LHCN-M2 (cell line): ENCODE measurements at regions not wholly inside any gene's neighbourhood (a gene's known extent, or its start where the extent isn't known, plus 50 kb on each side); places are given as distances from the start of the nearest gene placed in this dataset.
"Not testable (repeated sequence)": the region's sequence is repeated elsewhere in the genome, so short reads cannot be mapped to it uniquely, and the experiment has no call there.

Experiments
- DNase-seq: peaks from one replicate; pipeline ENCODE4 v3.0.0-alpha.2; 2012; ENCODE audit warnings: low read depth

DNA sequence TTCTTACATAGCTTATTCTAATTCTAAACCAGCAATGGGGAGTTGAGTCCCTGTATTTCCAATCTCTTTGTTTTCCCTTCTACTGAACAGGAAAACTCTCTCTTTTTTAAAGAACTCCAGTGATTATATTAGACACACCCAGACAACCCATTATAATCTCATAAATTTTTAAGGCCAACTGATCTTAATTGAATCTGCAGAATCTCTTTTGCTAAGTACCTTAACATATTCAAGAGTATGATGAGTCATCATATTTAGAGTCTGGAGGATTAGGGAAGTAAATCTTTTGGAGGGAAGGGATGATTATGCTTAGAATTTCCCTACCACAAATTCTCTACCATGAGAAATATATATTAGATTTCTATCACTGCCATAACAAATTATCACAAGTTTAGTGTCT, 705.1 kb downstream of the CENPC start:
- no peak for DNase-seq

DNA sequence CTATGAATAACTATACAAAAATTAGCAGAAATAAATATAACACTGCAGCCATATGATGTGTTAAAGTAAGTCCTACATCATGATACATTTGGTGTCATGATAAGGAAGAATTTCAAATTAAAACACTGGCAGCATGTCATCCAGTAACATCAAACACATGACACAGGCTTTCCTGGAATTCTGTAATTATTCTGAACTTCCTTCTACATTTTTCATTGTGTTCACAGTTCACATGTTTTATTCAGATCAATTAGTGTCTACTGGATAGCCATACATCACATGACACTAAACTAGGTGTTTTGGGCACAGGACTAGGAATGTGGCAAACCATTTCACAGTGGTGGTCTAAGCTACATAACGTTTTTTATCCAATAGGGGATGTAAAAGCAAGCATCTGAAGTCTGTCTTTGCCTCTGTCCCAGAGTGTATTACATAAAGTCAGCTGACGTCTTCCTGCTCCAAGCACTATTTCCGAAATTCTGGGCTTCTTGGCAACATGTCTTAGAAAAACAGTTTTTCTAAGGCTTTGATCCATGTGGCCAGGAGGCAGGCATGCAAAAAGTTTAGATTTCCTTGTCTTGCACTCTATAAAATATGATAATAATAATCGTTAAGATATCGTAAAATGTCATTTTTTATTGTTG, 707.9 kb downstream of the CENPC start:
- no peak for DNase-seq

DNA sequence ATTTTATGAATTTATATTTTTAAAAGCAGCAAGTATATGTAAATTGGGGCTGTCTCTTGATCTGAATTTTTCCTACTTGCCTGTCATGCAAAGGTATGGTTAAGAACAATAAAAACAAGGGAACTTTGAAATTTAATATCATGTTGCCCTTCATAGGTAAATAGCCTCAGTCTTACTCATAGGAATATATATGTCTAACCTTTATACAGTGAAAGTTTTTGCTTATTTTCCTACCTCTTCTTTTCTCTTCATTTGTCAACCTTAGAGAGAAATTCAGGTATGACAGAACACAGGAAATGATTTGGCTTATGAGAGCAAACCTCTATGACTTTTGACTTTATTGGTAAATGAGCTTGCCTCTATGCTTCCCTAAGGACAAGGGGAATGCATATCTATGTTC, 716.0 kb downstream of the CENPC start:
- DNase-seq, result no peak

DNA sequence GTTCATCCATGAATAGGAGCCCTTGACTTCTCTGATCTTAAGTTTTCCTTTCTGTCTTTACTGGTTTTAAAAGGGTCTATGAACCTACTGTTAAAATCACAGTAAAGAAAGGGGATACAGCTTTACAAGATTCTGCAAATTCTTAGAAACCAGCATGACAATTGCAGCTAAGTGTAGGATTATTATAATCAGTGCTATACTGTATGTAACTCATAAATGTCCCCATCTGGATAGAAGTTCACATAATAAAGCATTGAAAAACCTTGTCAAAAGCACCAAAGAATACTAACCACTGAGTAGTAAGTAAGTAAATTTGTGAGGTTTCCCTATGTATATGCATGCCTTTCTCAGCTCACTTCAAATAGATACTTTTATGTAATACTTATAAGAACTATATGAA, 724.6 kb downstream of the CENPC start:
- no peak for DNase-seq

DNA sequence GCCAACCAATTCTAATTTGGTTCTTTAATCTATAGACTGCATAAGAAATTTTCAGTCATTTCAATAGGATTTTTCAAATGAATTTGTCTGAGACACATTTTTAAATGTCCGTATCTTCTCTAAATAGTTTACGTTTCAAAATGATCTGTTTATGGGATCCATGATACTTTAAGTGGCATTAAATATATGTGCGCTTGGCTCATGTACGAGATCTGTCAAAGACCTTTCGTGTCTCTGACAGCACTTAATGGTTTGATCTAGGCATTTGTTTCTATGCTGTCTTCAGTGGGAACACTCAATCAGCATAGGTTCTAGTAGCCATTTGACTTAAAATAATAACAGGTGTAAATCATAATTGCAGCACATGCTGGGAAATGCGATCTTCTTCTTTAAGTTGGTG, 731.0 kb downstream of the CENPC start:
- no peak for DNase-seq

DNA sequence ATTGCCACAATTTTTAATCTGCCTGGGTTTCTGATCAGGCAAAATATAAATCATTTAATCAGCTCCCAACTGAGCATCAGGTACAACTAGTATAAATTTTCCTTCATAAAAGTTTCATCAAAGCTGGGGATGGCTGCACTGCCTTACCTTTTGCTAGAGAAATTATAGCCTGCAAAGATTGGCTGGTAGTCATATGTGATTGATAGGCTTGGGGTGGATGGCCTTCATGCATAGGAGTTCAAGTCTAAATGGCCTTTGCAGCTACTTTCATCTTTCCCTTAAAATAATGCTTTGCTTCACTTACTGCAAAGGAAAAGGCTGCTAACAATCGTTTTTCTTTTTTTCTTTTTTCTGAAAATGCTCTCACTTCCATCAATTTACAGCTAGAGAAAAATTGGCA, 739.7 kb downstream of the CENPC start:
- DNase-seq, result no peak

DNA sequence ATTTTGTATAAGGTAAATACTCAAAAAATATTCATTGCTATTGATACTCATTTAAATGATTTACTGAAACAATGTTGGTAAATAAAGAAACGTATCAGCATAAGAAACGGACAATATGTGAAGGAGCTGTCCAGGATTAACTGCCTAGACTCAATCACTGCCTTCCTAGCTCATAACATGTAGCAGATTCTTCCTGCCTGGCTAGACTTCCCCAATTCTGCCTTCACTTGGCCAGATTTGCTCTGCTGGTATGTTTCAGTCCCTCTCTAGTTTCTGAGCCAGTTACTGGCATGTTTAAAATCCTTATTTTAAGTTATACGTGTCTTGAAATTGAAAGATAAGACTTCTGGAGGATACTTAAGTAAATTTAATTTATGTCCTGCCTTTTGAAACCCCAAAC, 740.3 kb downstream of the CENPC start:
- no peak for DNase-seq

DNA sequence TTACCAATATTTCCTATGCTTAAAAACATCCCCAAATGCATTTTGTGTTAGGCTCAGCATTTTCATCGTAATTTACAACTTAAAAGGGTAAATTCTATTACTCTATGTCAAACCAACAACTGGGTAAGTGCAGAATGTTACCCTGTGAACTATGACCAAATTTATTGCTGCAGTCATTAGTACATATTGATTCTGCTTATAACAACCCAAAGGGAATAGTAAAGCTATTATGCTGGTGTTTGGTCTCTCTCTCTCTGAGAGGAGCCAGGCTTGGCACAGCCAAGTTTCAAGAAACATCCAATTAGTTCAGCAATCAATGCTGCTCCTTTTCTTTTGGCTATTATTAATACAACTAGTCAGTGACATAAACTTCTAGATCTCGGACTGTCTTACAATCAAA, 747.7 kb downstream of the CENPC start:
- no peak for DNase-seq

DNA sequence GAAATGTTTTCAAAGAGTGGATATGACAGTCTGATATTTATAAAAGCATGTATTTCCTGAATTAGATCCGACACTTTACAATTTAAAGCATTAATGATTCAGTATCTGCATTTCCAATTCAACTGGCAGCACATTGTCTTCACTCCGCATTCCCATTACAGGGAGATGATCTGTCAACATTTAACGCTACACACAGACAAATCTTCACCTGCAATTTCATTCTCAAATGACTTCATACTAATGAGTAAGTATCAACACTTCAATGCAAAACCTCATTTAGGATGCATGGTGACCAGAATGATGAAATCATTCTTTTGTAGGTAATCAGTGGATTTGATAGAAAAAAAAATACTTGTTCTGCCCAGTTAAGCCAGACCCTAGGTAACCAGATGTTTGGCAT, 749.6 kb downstream of the CENPC start:
- DNase-seq, result no peak

DNA sequence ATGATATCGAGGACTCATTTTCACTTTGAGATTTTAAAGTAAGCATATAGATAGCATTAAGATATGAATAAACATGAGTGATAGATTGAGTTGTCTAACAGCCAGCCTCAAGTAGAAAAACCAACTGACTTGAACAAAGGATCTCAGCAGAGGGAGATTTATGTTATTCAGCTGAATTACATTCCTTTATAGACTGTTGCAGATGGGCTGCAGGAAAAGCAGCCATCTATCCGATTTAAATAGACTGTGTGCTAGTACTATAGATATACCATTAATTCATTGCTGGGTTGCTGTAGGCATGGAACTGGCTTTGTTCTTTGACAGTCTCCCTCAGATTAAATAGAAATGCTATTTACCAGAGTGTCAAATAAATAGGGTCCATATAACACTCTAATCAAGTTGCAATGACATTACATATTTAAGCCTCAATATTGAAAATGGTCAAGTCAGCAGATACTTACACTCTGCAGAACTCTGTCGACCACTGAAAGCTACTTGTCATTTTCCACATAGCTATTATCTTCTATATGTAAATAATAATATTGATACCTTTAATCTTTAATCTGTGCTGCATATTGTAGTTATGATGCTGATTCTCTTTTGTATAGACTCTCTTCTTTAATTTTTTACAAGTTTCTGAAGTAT, 750.8 kb downstream of the CENPC start:
- DNase-seq, result no peak

DNA sequence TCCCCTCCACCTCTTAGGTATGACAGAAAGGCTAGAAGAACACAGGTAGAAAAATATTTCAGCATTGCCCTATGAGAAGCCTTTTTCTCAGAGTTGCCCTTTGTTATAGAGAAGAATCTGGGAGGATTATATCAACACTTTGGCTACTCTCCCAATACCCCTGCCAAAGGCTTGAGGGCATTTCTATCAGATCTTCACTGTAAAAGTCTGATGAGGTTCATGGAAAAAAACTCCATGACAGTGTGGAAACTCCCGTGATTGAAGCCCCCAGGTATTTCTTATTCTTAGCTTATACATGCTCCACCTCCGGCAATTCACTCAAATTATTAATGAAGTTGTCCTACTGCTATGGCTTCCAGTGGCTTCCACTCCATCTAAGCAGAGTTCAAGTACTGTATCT, 753.6 kb downstream of the CENPC start:
- no peak for DNase-seq

DNA sequence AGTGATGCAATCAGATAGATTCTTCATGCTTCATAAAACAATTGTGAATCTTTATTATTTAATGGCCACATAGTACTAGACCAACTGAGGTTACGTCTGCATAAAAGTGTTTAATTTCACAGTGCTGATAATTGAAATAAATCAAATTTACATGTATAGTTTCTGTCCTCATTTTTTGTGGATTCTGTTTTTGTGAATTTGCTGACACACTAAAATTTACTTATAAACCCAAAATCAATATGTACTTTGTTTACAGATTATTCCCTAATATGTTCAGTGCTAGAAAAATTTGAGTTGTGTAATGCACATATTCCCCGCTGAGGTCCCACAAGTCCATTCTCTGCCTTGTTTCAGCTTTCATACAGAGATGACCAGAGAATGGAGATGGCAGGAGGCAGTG, 759.8 kb downstream of the CENPC start:
- DNase-seq, result no peak

DNA sequence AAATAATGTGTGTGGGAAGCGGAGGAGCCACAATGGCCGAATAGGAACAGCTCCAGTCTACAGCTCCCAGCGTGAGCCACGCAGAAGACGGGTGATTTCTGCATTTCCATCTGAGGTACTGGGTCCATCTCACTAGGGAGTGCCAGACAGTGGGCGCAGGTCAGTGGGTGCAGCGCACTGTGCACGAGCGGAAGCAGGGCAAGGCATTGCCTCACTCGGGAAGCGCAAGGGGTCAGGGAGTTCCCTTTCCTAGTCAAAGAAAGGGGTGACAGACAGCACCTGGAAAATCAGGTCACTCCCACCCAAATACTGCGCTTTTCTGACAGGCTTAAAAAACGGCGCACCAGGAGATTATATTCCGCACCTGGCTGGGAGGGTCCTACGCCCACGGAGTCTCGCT, 762.6 kb downstream of the CENPC start:
- DNase-seq, result not testable (repeated sequence)

DNA sequence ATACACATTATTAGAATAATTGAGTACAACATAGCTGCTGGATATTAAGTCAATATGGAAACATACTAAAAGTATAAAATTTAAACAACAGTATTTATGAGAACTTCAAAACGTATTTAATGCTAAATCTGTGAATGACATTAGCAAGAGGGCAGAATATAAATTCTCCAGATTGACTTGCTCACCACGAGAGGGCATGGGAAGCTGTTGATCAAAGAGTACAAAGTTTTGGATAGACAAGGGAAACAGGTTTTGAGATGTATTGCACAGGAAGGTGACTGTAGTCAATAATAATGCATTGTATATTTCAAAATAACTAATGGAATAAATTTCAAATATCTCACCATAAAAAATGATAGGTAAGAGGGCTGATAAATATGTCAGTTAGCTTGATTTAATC, 768.2 kb downstream of the CENPC start:
- no peak for DNase-seq

DNA sequence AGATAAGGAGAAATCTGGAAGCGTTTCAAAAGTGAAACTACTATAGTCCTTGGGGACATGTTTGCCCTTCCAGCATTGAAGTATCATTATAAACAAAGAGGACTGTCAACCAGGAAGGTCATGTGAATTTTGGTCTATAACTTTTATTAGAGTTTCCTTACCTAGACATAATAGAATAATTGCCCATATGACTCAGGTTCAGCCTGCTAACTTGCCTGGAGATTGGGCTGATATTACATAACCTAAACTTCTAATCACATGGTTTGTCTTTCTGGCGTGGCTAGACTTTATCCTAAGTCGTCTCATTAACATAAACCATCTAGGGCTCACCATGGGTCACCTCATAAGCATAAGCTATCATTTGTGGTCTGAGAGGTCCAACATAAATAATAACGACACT, 775.9 kb downstream of the CENPC start:
- DNase-seq, result no peak

DNA sequence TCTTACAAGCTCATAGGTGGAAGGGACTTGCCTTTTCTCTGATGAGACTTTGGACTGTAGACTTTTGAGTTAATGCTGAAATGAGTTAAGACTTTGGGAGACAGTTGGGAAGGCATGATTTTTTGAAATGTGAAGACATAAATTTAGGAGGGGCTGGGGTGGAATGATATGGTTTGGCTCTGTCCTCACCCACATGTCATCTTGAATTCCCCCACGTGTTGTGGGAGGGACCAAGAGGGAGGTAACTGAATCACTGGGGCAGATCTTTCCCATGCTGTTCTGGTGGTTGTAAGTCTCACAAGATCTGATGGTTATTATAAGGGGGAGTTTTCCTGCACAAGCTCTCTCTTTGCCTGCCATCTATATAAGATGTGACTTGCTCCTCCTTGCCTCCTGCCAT, 777.9 kb downstream of the CENPC start:
- DNase-seq, result no peak

DNA sequence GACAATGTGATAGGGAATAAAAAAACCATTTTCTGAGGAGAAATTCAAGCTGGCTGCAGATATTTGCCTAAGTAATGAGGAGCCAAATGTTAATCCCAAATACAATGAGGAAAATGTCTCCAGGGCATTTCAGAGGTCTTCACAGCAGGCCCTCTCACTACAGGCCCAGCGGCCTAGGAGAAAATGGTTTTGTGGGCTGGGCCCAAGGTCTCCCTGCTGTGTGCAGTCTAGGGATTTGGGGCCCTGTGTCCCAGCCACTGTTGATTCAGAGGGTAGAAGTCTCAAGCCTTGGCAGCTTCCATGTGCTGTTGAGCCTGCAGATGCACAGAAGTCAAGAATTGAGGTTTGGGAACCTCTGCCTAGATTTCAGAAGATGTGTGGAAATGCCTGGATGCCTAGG, 778.7 kb downstream of the CENPC start:
- no peak for DNase-seq

DNA sequence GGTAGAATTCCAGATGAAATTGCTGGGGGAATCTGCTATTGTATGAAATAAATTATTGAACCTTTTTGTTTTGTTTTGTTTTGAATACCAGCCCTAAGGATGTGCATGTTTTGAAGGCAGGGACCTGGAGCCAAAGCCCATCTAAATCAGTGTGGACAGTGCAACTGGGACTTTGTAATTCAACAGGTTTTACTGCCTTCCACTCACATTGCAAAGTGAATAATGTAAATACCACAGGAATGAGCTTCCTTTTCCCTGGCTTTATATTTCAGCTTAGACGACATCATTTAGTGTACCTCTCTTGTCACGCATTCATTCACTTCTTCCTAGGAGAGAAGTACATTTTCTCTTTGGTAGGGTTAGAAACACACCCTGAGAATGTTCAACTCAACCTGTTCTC, 795.0 kb downstream of the CENPC start:
- peak; percentile 19 for DNase-seq

DNA sequence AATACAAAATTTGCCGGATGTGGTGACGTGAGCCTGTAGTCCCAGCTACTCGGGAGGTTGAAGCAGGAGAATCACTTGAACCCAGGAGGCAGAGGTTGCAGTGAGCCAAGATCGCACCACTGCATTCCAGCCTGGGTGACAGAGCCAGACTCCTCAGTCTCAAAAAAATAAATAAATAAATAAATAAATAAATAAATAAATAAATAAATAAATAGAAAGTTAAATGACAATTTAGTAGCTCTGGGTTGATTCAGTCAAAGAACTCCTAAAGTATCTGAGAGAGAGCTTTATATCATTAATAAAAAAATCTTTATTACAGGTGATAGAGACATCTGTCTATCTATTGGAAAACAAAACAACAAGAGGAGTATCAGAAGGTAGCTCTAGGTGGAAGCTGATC, 798.4 kb downstream of the CENPC start:
- not testable (repeated sequence) for DNase-seq

DNA sequence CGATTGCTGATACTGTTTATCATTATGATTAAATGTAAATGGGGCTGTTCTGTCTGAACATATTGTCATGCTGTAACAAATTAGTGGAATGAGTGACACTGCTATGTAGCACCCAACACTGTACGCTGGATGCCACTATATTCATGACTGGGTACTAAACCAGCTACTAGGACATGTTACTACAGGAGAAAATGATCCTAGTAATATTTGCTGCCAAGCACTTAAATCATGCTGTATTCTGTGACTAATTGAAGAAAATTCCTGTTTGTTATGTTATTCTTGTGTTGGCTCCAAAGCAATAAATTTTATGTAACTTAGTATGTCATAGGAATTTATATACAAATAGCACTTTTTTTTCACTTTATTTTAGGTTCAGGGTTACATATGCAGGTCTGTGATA, 804.2 kb downstream of the CENPC start:
- peak; percentile 47 for DNase-seq

DNA sequence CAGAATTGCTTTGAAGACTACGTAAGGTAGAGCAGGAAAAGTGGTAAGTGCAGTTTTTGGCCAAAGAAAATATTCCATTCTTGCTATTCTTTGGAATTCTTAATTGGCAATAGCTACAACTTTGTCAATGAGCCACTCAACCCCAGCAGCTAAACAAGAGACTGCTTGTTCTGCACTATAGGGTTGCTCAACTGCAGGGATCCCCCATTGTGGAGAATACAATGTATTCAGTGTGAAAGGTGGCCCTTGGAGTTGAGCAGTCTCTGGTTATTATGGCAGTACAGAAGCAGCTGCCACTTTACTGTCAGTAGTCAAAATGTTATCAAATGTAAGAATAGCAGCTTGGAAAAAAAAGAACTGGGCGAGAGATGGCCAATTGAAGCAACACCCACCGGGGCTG, 808.7 kb downstream of the CENPC start:
- no peak for DNase-seq

DNA sequence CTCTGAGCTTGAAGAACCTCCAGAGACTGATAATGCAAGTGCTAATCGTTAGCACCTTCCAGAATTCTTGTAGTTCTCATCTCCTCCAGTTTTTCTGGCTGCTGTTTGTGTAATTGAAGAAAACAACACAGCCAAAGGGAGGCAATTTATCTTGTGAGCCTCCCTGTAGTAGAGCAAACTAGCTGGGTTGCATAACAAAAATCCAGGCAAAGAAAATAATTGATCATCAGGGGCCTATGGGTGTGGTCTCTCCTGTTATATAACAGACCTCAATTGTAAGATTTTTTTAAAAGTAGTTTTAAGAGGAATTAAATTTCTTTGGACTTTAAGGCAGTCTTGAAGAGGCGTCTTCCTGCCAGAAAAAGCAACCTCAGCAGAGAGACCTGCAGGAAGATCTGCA, 817.0 kb downstream of the CENPC start:
- no peak for DNase-seq

DNA sequence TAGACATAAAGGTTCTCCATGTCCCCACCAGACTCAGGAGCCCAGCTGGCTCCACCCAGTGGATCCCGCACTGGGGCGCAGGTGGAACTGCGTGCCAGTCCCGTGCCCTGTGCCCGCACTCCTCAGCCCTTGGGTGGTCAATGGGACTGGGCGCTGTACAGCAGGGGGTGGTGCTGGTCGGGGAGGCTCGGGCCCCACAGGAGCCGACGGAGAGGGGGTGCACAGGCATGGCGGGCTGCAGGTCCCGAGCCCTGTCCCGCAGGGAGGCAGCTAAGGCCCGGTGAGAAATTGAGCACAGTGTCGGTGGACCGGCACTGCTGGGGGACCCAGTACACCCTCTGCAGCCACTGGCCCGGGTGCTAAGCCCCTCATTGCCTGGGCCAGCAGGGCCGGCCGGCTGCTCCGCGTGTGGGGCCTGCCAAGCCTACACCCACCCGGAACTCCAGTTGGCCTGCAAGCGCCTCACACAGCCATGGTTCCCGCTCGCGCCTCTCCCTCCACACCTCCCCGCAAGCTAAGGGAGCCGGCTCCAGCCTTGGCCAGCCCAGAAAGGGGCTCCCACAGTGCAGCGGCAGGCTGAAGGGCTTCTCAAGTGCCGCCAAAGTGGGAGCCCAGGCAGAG, 832.9 kb downstream of the CENPC start:
- DNase-seq, result not testable (repeated sequence)
